HEK293 (cell line): ENCODE measurements at regions not wholly inside any gene's neighbourhood (a gene's known extent, or its start where the extent isn't known, plus 50 kb on each side); places are given as distances from the start of the nearest gene placed in this dataset.

Source experiments
- BCL11B ChIP-seq: fragments of 450-650 bp; formaldehyde crosslinking; IDR thresholded peaks from 2 replicates; pipeline ENCODE4 v1.5.1; 2016; ENCODE audit warnings: low read depth, missing biosample characterization, missing genetic modification characterization
- FEZF1 ChIP-seq: fragments of 450-650 bp; formaldehyde crosslinking; IDR thresholded peaks from 2 replicates; pipeline ENCODE4 v1.5.1; 2016; ENCODE audit warnings: missing biosample characterization, missing genetic modification characterization
- IKZF3 ChIP-seq: fragments of 450-650 bp; IDR thresholded peaks from 2 replicates; pipeline ENCODE4 v1.5.0; 2018; ENCODE audit warnings: missing biosample characterization, mild to moderate bottlenecking, missing genetic modification characterization, moderate library complexity
- KLF10 ChIP-seq: fragments of 450-650 bp; IDR thresholded peaks from 2 replicates; pipeline ENCODE4 v1.5.1; 2018; ENCODE audit warnings: missing biosample characterization, mild to moderate bottlenecking, missing genetic modification characterization
- MZF1 ChIP-seq: fragments of 450-650 bp; formaldehyde crosslinking; IDR thresholded peaks from 2 replicates; pipeline ENCODE4 v1.5.1; 2017; ENCODE audit warnings: missing biosample characterization, missing genetic modification characterization, borderline replicate concordance
- OSR2 ChIP-seq: fragments of 450-650 bp; formaldehyde crosslinking; IDR thresholded peaks from 2 replicates; pipeline ENCODE4 v1.5.1; 2016; ENCODE audit warnings: missing biosample characterization, missing genetic modification characterization
- OVOL3 ChIP-seq: fragments of 450-650 bp; formaldehyde crosslinking; IDR thresholded peaks from 2 replicates; pipeline ENCODE4 v1.5.1; 2016; ENCODE audit warnings: missing biosample characterization, missing genetic modification characterization
- PRDM1 ChIP-seq: fragments of 450-650 bp; formaldehyde crosslinking; IDR thresholded peaks from 2 replicates; pipeline ENCODE4; 2016; ENCODE audit warnings: missing biosample characterization, missing genetic modification characterization
- PRDM4 ChIP-seq: fragments of 450-650 bp; formaldehyde crosslinking; IDR thresholded peaks from 2 replicates; pipeline ENCODE4 v1.5.1; 2017; ENCODE audit warnings: missing biosample characterization, missing genetic modification characterization
- SP7 ChIP-seq: fragments of 450-650 bp; formaldehyde crosslinking; IDR thresholded peaks from 2 replicates; pipeline ENCODE4 v1.5.1; 2016; ENCODE audit warnings: missing biosample characterization, missing genetic modification characterization
- TRIM28 ChIP-seq: IDR thresholded peaks from 2 replicates; pipeline ENCODE4 v1.6.1; 2011; ENCODE audit warnings: low read length, control low read depth, borderline replicate concordance
- ZBTB21 ChIP-seq: fragments of 450-650 bp; formaldehyde crosslinking; IDR thresholded peaks from 2 replicates; pipeline ENCODE4 v1.5.1; 2017; ENCODE audit warnings: missing biosample characterization, missing genetic modification characterization
- ZBTB44 ChIP-seq: fragments of 450-650 bp; IDR thresholded peaks from 2 replicates; pipeline ENCODE4 v1.5.1; 2018; ENCODE audit warnings: missing biosample characterization, mild to moderate bottlenecking, missing genetic modification characterization
- ZBTB8A ChIP-seq: fragments of 450-650 bp; formaldehyde crosslinking; IDR thresholded peaks from 2 replicates; pipeline ENCODE4 v1.5.1; 2016; ENCODE audit warnings: missing biosample characterization, missing genetic modification characterization
- ZNF10 ChIP-seq: fragments of 450-650 bp; formaldehyde crosslinking; IDR thresholded peaks from 2 replicates; pipeline ENCODE4 v1.5.1; 2017; ENCODE audit warnings: missing biosample characterization, missing genetic modification characterization
- ZNF184 ChIP-seq: fragments of 450-650 bp; IDR thresholded peaks from 2 replicates; pipeline ENCODE4 v1.5.1; 2018; ENCODE audit warnings: missing biosample characterization, mild to moderate bottlenecking, missing genetic modification characterization
- ZNF513 ChIP-seq: fragments of 450-650 bp; IDR thresholded peaks from 2 replicates; pipeline ENCODE4 v1.5.1; 2018; ENCODE audit warnings: missing biosample characterization, missing genetic modification characterization
- ZNF596 ChIP-seq: fragments of 450-650 bp; IDR thresholded peaks from 2 replicates; pipeline ENCODE4 v1.5.0; 2018; ENCODE audit warnings: missing biosample characterization, mild to moderate bottlenecking, missing genetic modification characterization, moderate library complexity
- ZSCAN30 ChIP-seq: fragments of 450-650 bp; IDR thresholded peaks from 2 replicates; pipeline ENCODE4 v1.5.1; 2018; ENCODE audit warnings: missing biosample characterization, mild to moderate bottlenecking, missing genetic modification characterization, moderate library complexity
- ZXDB ChIP-seq: fragments of 450-650 bp; formaldehyde crosslinking; IDR thresholded peaks from 2 replicates; pipeline ENCODE4 v1.5.1; 2016; ENCODE audit warnings: missing biosample characterization, missing genetic modification characterization
- TF ChIP-seq, protein P1 (sequence below): fragments of 450-650 bp; formaldehyde crosslinking; IDR thresholded peaks from 2 replicates; pipeline ENCODE4 v1.5.1; 2016; ENCODE audit warnings: missing biosample characterization, missing genetic modification characterization, borderline replicate concordance
- TF ChIP-seq, protein P2 (sequence below): fragments of 450-650 bp; formaldehyde crosslinking; IDR thresholded peaks from 2 replicates; pipeline ENCODE4 v1.5.1; 2016; ENCODE audit warnings: missing biosample characterization, missing genetic modification characterization
- TF ChIP-seq, protein P3 (sequence below): fragments of 450-650 bp; formaldehyde crosslinking; IDR thresholded peaks from 2 replicates; pipeline ENCODE4 v1.5.1; 2017; ENCODE audit warnings: missing biosample characterization, missing genetic modification characterization
- TF ChIP-seq, protein P4 (sequence below): fragments of 450-650 bp; formaldehyde crosslinking; IDR thresholded peaks from 2 replicates; pipeline ENCODE4 v1.5.1; 2016; ENCODE audit warnings: missing biosample characterization, missing genetic modification characterization

GRCh38 chr10:60521974-60522405 lies 132.3 kb upstream of the ANK3 start (continued):
- TF ChIP-seq, protein P1, sequence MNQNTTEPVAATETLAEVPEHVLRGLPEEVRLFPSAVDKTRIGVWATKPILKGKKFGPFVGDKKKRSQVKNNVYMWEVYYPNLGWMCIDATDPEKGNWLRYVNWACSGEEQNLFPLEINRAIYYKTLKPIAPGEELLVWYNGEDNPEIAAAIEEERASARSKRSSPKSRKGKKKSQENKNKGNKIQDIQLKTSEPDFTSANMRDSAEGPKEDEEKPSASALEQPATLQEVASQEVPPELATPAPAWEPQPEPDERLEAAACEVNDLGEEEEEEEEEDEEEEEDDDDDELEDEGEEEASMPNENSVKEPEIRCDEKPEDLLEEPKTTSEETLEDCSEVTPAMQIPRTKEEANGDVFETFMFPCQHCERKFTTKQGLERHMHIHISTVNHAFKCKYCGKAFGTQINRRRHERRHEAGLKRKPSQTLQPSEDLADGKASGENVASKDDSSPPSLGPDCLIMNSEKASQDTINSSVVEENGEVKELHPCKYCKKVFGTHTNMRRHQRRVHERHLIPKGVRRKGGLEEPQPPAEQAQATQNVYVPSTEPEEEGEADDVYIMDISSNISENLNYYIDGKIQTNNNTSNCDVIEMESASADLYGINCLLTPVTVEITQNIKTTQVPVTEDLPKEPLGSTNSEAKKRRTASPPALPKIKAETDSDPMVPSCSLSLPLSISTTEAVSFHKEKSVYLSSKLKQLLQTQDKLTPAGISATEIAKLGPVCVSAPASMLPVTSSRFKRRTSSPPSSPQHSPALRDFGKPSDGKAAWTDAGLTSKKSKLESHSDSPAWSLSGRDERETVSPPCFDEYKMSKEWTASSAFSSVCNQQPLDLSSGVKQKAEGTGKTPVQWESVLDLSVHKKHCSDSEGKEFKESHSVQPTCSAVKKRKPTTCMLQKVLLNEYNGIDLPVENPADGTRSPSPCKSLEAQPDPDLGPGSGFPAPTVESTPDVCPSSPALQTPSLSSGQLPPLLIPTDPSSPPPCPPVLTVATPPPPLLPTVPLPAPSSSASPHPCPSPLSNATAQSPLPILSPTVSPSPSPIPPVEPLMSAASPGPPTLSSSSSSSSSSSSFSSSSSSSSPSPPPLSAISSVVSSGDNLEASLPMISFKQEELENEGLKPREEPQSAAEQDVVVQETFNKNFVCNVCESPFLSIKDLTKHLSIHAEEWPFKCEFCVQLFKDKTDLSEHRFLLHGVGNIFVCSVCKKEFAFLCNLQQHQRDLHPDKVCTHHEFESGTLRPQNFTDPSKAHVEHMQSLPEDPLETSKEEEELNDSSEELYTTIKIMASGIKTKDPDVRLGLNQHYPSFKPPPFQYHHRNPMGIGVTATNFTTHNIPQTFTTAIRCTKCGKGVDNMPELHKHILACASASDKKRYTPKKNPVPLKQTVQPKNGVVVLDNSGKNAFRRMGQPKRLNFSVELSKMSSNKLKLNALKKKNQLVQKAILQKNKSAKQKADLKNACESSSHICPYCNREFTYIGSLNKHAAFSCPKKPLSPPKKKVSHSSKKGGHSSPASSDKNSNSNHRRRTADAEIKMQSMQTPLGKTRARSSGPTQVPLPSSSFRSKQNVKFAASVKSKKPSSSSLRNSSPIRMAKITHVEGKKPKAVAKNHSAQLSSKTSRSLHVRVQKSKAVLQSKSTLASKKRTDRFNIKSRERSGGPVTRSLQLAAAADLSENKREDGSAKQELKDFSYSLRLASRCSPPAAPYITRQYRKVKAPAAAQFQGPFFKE (tag by site-specific recombination) = no peak
- TF ChIP-seq, protein P2, sequence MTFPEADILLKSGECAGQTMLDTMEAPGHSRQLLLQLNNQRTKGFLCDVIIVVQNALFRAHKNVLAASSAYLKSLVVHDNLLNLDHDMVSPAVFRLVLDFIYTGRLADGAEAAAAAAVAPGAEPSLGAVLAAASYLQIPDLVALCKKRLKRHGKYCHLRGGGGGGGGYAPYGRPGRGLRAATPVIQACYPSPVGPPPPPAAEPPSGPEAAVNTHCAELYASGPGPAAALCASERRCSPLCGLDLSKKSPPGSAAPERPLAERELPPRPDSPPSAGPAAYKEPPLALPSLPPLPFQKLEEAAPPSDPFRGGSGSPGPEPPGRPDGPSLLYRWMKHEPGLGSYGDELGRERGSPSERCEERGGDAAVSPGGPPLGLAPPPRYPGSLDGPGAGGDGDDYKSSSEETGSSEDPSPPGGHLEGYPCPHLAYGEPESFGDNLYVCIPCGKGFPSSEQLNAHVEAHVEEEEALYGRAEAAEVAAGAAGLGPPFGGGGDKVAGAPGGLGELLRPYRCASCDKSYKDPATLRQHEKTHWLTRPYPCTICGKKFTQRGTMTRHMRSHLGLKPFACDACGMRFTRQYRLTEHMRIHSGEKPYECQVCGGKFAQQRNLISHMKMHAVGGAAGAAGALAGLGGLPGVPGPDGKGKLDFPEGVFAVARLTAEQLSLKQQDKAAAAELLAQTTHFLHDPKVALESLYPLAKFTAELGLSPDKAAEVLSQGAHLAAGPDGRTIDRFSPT (tag by site-specific recombination) = peak; percentile 67; the same call in 1 of the 2 replicates
- peak; percentile 64 for TF ChIP-seq ZNF10 (tag by site-specific recombination)
- peak; percentile 42; the same call in 1 of the 2 replicates for TF ChIP-seq OVOL3 (tag by site-specific recombination)
- peak; percentile 87; the same call in 1 of the 2 replicates for TF ChIP-seq ZXDB (tag by site-specific recombination)
- 0 out of 2 replicates have a peak, but pooled peaks have one; percentile 25 for TF ChIP-seq IKZF3 (tag by site-specific recombination)
- peak; percentile 72; the same call in 1 of the 2 replicates for TF ChIP-seq ZNF184
- TF ChIP-seq, protein P3, sequence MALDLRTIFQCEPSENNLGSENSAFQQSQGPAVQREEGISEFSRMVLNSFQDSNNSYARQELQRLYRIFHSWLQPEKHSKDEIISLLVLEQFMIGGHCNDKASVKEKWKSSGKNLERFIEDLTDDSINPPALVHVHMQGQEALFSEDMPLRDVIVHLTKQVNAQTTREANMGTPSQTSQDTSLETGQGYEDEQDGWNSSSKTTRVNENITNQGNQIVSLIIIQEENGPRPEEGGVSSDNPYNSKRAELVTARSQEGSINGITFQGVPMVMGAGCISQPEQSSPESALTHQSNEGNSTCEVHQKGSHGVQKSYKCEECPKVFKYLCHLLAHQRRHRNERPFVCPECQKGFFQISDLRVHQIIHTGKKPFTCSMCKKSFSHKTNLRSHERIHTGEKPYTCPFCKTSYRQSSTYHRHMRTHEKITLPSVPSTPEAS (tag by site-specific recombination) = no peak
- 0 out of 2 replicates have a peak, but pooled peaks have one; percentile 38 for TF ChIP-seq ZSCAN30 (tag by site-specific recombination)
- peak; percentile 61 for TF ChIP-seq ZBTB8A
- peak; percentile 15; the same call in 1 of the 2 replicates for TF ChIP-seq ZNF513 (tag by site-specific recombination)
- peak; percentile 91 for TF ChIP-seq FEZF1 (tag by site-specific recombination)
- peak; percentile 74 for TF ChIP-seq ZBTB21 (tag by site-specific recombination)
- peak; percentile 78 for TF ChIP-seq SP7 (tag by site-specific recombination)
- TF ChIP-seq PRDM1 = 0 out of 2 replicates have a peak, but pooled peaks have one; percentile 17
- peak; percentile 89 for TF ChIP-seq ZBTB44
- no peak for TF ChIP-seq MZF1 (tag by site-specific recombination)
- peak; percentile 83 for TF ChIP-seq PRDM4 (tag by site-specific recombination)
- TF ChIP-seq, protein P4, sequence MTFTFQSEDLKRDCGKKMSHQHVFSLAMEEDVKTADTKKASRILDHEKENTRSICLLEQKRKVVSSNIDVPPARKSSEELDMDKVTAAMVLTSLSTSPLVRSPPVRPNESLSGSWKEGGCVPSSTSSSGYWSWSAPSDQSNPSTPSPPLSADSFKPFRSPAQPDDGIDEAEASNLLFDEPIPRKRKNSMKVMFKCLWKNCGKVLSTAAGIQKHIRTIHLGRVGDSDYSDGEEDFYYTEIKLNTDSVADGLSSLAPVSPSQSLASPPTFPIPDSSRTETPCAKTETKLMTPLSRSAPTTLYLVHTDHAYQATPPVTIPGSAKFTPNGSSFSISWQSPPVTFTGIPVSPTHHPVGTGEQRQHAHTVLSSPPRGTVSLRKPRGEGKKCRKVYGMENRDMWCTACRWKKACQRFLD (tag by site-specific recombination) = no peak
- no peak for TF ChIP-seq ZNF596 (tag by site-specific recombination)
- TF ChIP-seq TRIM28 = 0 out of 2 replicates have a peak, but pooled peaks have one; percentile 34
- peak; percentile 47; the same call in 1 of the 2 replicates for TF ChIP-seq KLF10
- peak; percentile 91 for TF ChIP-seq OSR2 (tag by site-specific recombination)
- TF ChIP-seq BCL11B (tag by site-specific recombination) = 0 out of 2 replicates have a peak, but pooled peaks have one; percentile 64
